B cell (primary cell): ENCODE measurements at regions not wholly inside any gene's neighbourhood (a gene's known extent, or its start where the extent isn't known, plus 50 kb on each side); places are given as distances from the start of the nearest gene placed in this dataset.

Source experiments
- ATAC-seq: fragments of 200-7000 bp; cut with Tn5 transposase; one replicate; pipeline ENCODE4 v1.10.0; 2021; ENCODE audit warnings: low read depth, mild to moderate bottlenecking, moderate number of reproducible peaks, moderate library complexity
- CTCF ChIA-PET: fragments of 350-600 bp; sonication (Branson Sonifier 250); formaldehyde crosslinking; loops from one replicate; lab custom pipeline; 2021; ENCODE audit warnings: antibody characterized with exemption, inconsistent platforms; lab: Charles Lee
- POLR2A ChIA-PET: fragments of 350-600 bp; sonication (Branson Sonifier 250); formaldehyde crosslinking; loops from one replicate; lab custom pipeline; 2021; ENCODE audit warnings: antibody characterized with exemption; lab: Charles Lee
- DNase-seq: peaks from one replicate; pipeline ENCODE4 v3.0.0; 2013
- H2AFZ ChIP-seq: 2 replicates; pipeline ENCODE4 v1.6.1; 2012; ENCODE audit warnings: mild to moderate bottlenecking, low read depth, low read length; ENCODE audit not compliant: insufficient read depth, poor library complexity, severe bottlenecking
- H3K27ac ChIP-seq, 2 donors: 1 replicate in 1 of 2; 2 replicates in 1 of 2; pipeline ENCODE4 v1.5.1; 2012 to 2013; ENCODE audit warnings: low read length in 2 of 2, mild to moderate bottlenecking in 2 of 2, moderate library complexity in 1 of 2
- H3K27me3 ChIP-seq, 4 experiments: fragments of 200-600 bp in 1 of 4; sonication (generic) in 1 of 4; replicated peaks in 1 of 4; 1 replicate in 2 of 4; 2 replicates in 2 of 4; pipeline versions ENCODE4 v1.6.1 to v1.7.0; 2013 to 2016; ENCODE audit warnings: low read length in 3 of 4, mild to moderate bottlenecking in 2 of 4, mixed read lengths in 1 of 4, moderate library complexity in 1 of 4; ENCODE audit not compliant: insufficient read depth in 4 of 4, control insufficient read depth in 3 of 4; ENCODE audit errors: control extremely low read depth in 1 of 4
- H3K36me3 ChIP-seq, 2 experiments: replicated peaks in 1 of 2; 1 replicate in 1 of 2; 2 replicates in 1 of 2; pipeline versions ENCODE4 v1.6.1 to v1.7.1; 2013; ENCODE audit warnings: low read length in 1 of 2; ENCODE audit not compliant: insufficient read depth in 2 of 2, control insufficient read depth in 1 of 2; ENCODE audit errors: control extremely low read depth in 1 of 2, extremely low read depth in 1 of 2
- H3K4me1 ChIP-seq, 2 donors: fragments of 200-600 bp in 1 of 2; sonication (generic) in 1 of 2; 1 replicate in 1 of 2; 2 replicates in 1 of 2; pipeline versions ENCODE4 v1.5.1 to v1.6.1; 2013 to 2017; ENCODE audit warnings: low read length in 2 of 2; ENCODE audit not compliant: control insufficient read depth in 2 of 2, insufficient read depth in 2 of 2
- H3K4me2 ChIP-seq: replicated peaks from 2 replicates; pipeline ENCODE3; 2012; ENCODE audit warnings: mild to moderate bottlenecking, low read depth, low read length; ENCODE audit not compliant: poor library complexity, severe bottlenecking
- H3K4me3 ChIP-seq, 5 experiments: fragments of 200-600 bp in 1 of 5; sonication (generic) in 1 of 5; 1 replicate in 3 of 5; 2 replicates in 2 of 5; pipeline versions ENCODE4 v1.5.1 to v1.7.0; 2011 to 2016; ENCODE audit warnings: low read length in 4 of 5, mild to moderate bottlenecking in 4 of 5, low read depth in 2 of 5, control low read depth in 1 of 5, moderate library complexity in 1 of 5; ENCODE audit not compliant: insufficient read depth in 1 of 5; ENCODE audit errors: control extremely low read depth in 1 of 5, extremely low read depth in 1 of 5
- H3K79me2 ChIP-seq: fragments of 200-600 bp; sonication (generic); one replicate; pipeline ENCODE4 v1.6.0; 2016; ENCODE audit warnings: low read length; ENCODE audit not compliant: control insufficient read depth, insufficient read depth
- H3K9ac ChIP-seq: fragments of 200-600 bp; sonication (generic); 2 replicates; pipeline ENCODE4 v1.6.1; 2017; ENCODE audit warnings: mild to moderate bottlenecking, low read length, moderate library complexity
- H3K9me3 ChIP-seq, 3 donors: one replicate each; pipeline versions ENCODE4 v1.6.1 to v1.7.1; 2013; ENCODE audit warnings: low read length in 2 of 3; ENCODE audit not compliant: control insufficient read depth in 2 of 3, insufficient read depth in 1 of 3; ENCODE audit errors: control extremely low read depth in 1 of 3
- H4K20me1 ChIP-seq: 2 replicates; pipeline ENCODE4 v1.6.0; 2012; ENCODE audit warnings: mild to moderate bottlenecking, low read length; ENCODE audit not compliant: insufficient read depth, control insufficient read depth, poor library complexity, severe bottlenecking
- H3K27ac Mint-ChIP-seq: one replicate; pipeline ENCODE4 v1.8.0; 2021; ENCODE audit warnings: mixed read lengths
- H3K27me3 Mint-ChIP-seq: one replicate; pipeline ENCODE4 v1.8.0; 2021; ENCODE audit warnings: mixed read lengths
- H3K4me1 Mint-ChIP-seq: one replicate; pipeline ENCODE4 v1.8.0; 2021; ENCODE audit warnings: mixed read lengths
- H3K4me3 Mint-ChIP-seq: one replicate; pipeline ENCODE4 v1.8.0; 2021; ENCODE audit warnings: mixed read lengths
- H3K9me3 Mint-ChIP-seq: one replicate; pipeline ENCODE4 v1.8.0; 2022; ENCODE audit warnings: mixed read lengths; ENCODE audit not compliant: insufficient read depth
- EZH2 ChIP-seq: IDR thresholded peaks from 2 replicates; pipeline ENCODE4 v1.6.1; 2012; ENCODE audit warnings: borderline replicate concordance, low read depth, mild to moderate bottlenecking, moderate library complexity, low read length; ENCODE audit not compliant: insufficient read depth, poor library complexity, severe bottlenecking
- WGBS: methylation state at CpG from one replicate; pipeline ENCODE4 v1.1.5; 2013; ENCODE audit warnings: missing lambda C conversion rate; ENCODE audit not compliant: insufficient coverage; 5-methylcytosine and 5-hydroxymethylcytosine counted together
- intact Hi-C: fragments of 100-400 bp; cut with micrococcal nuclease; formaldehyde crosslinking; loops from one replicate; pipeline ENCODE4 v1.10.0; 2022
- TF ChIP-seq, protein P1 (sequence below): fragments of 200-600 bp; IDR thresholded peaks from one replicate; pipeline ENCODE4 v1.8.0; 2022; ENCODE audit warnings: antibody characterized with exemption, mild to moderate bottlenecking

DNA sequence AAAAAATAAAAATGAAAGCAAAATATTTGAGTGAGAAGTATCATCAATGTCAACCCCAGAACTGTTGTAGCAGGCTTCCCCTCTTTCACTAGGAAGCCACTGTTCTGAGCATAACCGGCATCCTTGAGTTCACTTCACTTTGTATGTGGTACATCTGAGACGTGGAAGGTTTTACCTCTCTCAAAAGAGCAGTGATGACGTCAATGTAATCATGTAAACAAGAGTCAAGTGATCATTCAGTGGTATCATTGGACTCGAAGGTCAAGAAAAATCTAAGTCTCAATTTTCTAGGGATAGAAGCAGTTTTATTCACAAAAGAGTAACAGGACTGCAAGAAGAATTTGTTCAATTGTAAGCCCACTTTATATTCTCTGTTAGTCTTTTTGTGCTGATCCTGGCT lies 339.8 kb upstream of the THRB start:
- H3K27me3 ChIP-seq = peaks cover 0 to 12% (median under 1%) of the 10 kb centered on the region in 4 experiments
- ChIA-PET CTCF (no interaction called here), POLR2A (no interaction called here)
- TF ChIP-seq EZH2 = no peak
- H2AFZ ChIP-seq = no peak overlapping the region
- H3K27ac Mint-ChIP-seq = no peak overlapping the region
- intact Hi-C loops = no loop called here
- peaks cover 4 to 6% of the 10 kb centered on the region in 2 donors for H3K4me1 ChIP-seq
- H3K9me3 ChIP-seq = no peaks in the 10 kb centered on the region
- H4K20me1 ChIP-seq = no peaks in the 10 kb centered on the region
- H3K27me3 Mint-ChIP-seq = peaks cover 18% of the 10 kb centered on the region
- DNase-seq (no peak), ATAC-seq (no peak)
- H3K4me3 ChIP-seq = no peak overlapping the region
- no peaks in the 10 kb centered on the region for H3K36me3 ChIP-seq
- no peak overlapping the region for H3K9ac ChIP-seq
- H3K79me2 ChIP-seq = no peaks in the 10 kb centered on the region
- no peak overlapping the region for H3K4me2 ChIP-seq
- H3K4me3 Mint-ChIP-seq = no peak overlapping the region
- H3K27ac ChIP-seq = no peak overlapping the region
- WGBS = 100% methylated on average over 1 of the region's 4 CpGs
- no peaks in the 10 kb centered on the region for H3K9me3 Mint-ChIP-seq
- no peaks in the 10 kb centered on the region for H3K4me1 Mint-ChIP-seq

DNA sequence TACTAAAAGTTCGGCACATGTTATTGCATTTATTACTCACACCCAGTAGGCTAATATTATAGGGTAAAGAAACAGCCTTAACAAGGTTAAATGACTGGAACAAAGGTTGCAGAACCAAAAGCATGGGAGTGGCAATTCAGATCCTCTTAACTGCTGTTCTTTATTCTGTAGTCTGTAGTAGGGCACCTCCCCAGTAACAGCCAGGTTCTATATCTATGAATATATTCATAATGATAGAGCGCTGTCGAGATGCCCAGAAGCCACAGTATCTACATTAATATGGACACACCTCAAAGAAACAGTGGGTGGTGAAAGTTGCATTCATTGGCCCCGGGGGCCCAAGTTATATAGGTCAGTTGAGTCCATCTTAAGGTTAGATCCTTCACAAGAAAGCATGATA lies 340.9 kb upstream of the THRB start:
- Mint-ChIP-seq H3K4me1 (no peaks in the 10 kb centered on the region), H3K27ac (no peak overlapping the region), H3K27me3 (peaks cover 10% of the 10 kb centered on the region), H3K4me3 (no peak overlapping the region), H3K9me3 (no peaks in the 10 kb centered on the region)
- DNase-seq (no peak), ATAC-seq (no peak)
- intact Hi-C loops = no loop called here
- H3K4me3 ChIP-seq = no peak overlapping the region
- no peak overlapping the region for H3K27ac ChIP-seq
- ChIA-PET POLR2A (no interaction called here), CTCF (no interaction called here)
- H3K4me1 ChIP-seq = no peaks in the 10 kb centered on the region
- no peak overlapping the region for H2AFZ ChIP-seq
- H3K9me3 ChIP-seq = no peaks in the 10 kb centered on the region
- H3K79me2 ChIP-seq = no peaks in the 10 kb centered on the region
- WGBS = 71% methylated on average over 1 of the region's 4 CpGs
- no peak overlapping the region for H3K4me2 ChIP-seq
- peaks cover 0 to 2% (median 0%) of the 10 kb centered on the region in 4 experiments for H3K27me3 ChIP-seq
- H3K36me3 ChIP-seq = no peaks in the 10 kb centered on the region
- H3K9ac ChIP-seq = no peak overlapping the region
- no peaks in the 10 kb centered on the region for H4K20me1 ChIP-seq
- TF ChIP-seq EZH2 = no peak
- TF ChIP-seq, protein P1, sequence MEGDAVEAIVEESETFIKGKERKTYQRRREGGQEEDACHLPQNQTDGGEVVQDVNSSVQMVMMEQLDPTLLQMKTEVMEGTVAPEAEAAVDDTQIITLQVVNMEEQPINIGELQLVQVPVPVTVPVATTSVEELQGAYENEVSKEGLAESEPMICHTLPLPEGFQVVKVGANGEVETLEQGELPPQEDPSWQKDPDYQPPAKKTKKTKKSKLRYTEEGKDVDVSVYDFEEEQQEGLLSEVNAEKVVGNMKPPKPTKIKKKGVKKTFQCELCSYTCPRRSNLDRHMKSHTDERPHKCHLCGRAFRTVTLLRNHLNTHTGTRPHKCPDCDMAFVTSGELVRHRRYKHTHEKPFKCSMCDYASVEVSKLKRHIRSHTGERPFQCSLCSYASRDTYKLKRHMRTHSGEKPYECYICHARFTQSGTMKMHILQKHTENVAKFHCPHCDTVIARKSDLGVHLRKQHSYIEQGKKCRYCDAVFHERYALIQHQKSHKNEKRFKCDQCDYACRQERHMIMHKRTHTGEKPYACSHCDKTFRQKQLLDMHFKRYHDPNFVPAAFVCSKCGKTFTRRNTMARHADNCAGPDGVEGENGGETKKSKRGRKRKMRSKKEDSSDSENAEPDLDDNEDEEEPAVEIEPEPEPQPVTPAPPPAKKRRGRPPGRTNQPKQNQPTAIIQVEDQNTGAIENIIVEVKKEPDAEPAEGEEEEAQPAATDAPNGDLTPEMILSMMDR = no peak
